ENCODE measurements at regions not wholly inside any gene's neighbourhood (a gene's known extent, or its start where the extent isn't known, plus 50 kb on each side); places are given as distances from the start of the nearest gene placed in this dataset.
A peak's percentile ranks its signal among the peaks of the same experiment; 100 is the strongest.

GRCh38 chr21:45348591-45349327, 56.2 kb upstream of the COL18A1 start:
- Histone ChIP-seq H3K4me3 (ENCODE audit: low read length in 2 of 2) (no peak overlapping the region), H3K27me3 (ENCODE audit: control insufficient read depth in 1 of 2, insufficient read depth in 2 of 2, low read length in 2 of 2) (peaks cover 0 to under 1% of the 10 kb centered on the region in 2 donors), H3K4me1 (ENCODE audit: control insufficient read depth, insufficient read depth, low read length) (peaks cover 33% of the 10 kb centered on the region), H3K36me3 (ENCODE audit: control insufficient read depth in 2 of 2, insufficient read depth in 2 of 2, low read length in 2 of 2) (no peaks in the 10 kb centered on the region), H3K9me3 (ENCODE audit: control insufficient read depth in 2 of 2, low read length in 2 of 2) (no peaks in the 10 kb centered on the region), H3K9ac (ENCODE audit: low read length in 2 of 2) (no peak overlapping the region), H3K27ac (ENCODE audit: low read length) (peak overlapping the region; percentile 73)

GRCh38 chr21:45350206-45350854, 54.6 kb upstream of the COL18A1 start:
- H3K27me3 ChIP-seq (ENCODE audit: control insufficient read depth in 1 of 2, insufficient read depth in 2 of 2, low read length in 2 of 2) = peaks cover 0 to 2% of the 10 kb centered on the region in 2 donors
- H3K4me1 ChIP-seq (ENCODE audit: control insufficient read depth, insufficient read depth, low read length) = peaks cover 33% of the 10 kb centered on the region
- H3K36me3 ChIP-seq (ENCODE audit: control insufficient read depth in 2 of 2, insufficient read depth in 2 of 2, low read length in 2 of 2) = no peaks in the 10 kb centered on the region
- peak overlapping the region; percentile 3 to 49 for H3K4me3 ChIP-seq (ENCODE audit: low read length in 2 of 2)
- H3K27ac ChIP-seq (ENCODE audit: low read length) = peak overlapping the region; percentile 53
- H3K9ac ChIP-seq (ENCODE audit: low read length in 2 of 2) = no peak overlapping the region
- H3K9me3 ChIP-seq (ENCODE audit: control insufficient read depth in 2 of 2, low read length in 2 of 2) = no peaks in the 10 kb centered on the region

GRCh38 chr21:45351061-45351460, 53.9 kb upstream of the COL18A1 start:
- H3K4me1 ChIP-seq (ENCODE audit: control insufficient read depth, insufficient read depth, low read length) = peaks cover 33% of the 10 kb centered on the region
- H3K4me3 ChIP-seq (ENCODE audit: low read length in 2 of 2) = no peak overlapping the region
- H3K9me3 ChIP-seq (ENCODE audit: control insufficient read depth in 2 of 2, low read length in 2 of 2) = no peaks in the 10 kb centered on the region
- H3K9ac ChIP-seq (ENCODE audit: low read length in 2 of 2) = no peak overlapping the region
- no peak overlapping the region for H3K27ac ChIP-seq (ENCODE audit: low read length)
- peaks cover 0 to 2% of the 10 kb centered on the region in 2 donors for H3K27me3 ChIP-seq (ENCODE audit: control insufficient read depth in 1 of 2, insufficient read depth in 2 of 2, low read length in 2 of 2)
- H3K36me3 ChIP-seq (ENCODE audit: control insufficient read depth in 2 of 2, insufficient read depth in 2 of 2, low read length in 2 of 2) = no peaks in the 10 kb centered on the region

- Histone ChIP-seq H3K9ac (ENCODE audit: low read length in 2 of 2) (no peak overlapping the region), H3K27me3 (ENCODE audit: control insufficient read depth in 1 of 2, insufficient read depth in 2 of 2, low read length in 2 of 2) (peaks cover 0 to 2% of the 10 kb centered on the region in 2 donors), H3K4me1 (ENCODE audit: control insufficient read depth, insufficient read depth, low read length) (peaks cover 33% of the 10 kb centered on the region), H3K4me3 (ENCODE audit: low read length in 2 of 2) (no peak overlapping the region), H3K36me3 (ENCODE audit: control insufficient read depth in 2 of 2, insufficient read depth in 2 of 2, low read length in 2 of 2) (no peaks in the 10 kb centered on the region), H3K9me3 (ENCODE audit: control insufficient read depth in 2 of 2, low read length in 2 of 2) (no peaks in the 10 kb centered on the region), H3K27ac (ENCODE audit: low read length) (no peak overlapping the region)
Measured at GRCh38 chr21:45351526-45352275, 53.3 kb upstream of the COL18A1 start.

- Histone ChIP-seq H3K9me3 (ENCODE audit: control insufficient read depth in 2 of 2, low read length in 2 of 2) (no peaks in the 10 kb centered on the region), H3K27ac (ENCODE audit: low read length) (no peak overlapping the region), H3K4me1 (ENCODE audit: control insufficient read depth, insufficient read depth, low read length) (peaks cover 31% of the 10 kb centered on the region), H3K4me3 (ENCODE audit: low read length in 2 of 2) (no peak overlapping the region), H3K36me3 (ENCODE audit: control insufficient read depth in 2 of 2, insufficient read depth in 2 of 2, low read length in 2 of 2) (no peaks in the 10 kb centered on the region), H3K9ac (ENCODE audit: low read length in 2 of 2) (no peak overlapping the region), H3K27me3 (ENCODE audit: control insufficient read depth in 1 of 2, insufficient read depth in 2 of 2, low read length in 2 of 2) (peaks cover 0 to 2% of the 10 kb centered on the region in 2 donors)
Measured at GRCh38 chr21:45352621-45353139, 52.3 kb upstream of the COL18A1 start.

- Histone ChIP-seq H3K4me3 (ENCODE audit: low read length in 2 of 2) (no peak overlapping the region), H3K9me3 (ENCODE audit: control insufficient read depth in 2 of 2, low read length in 2 of 2) (no peaks in the 10 kb centered on the region), H3K4me1 (ENCODE audit: control insufficient read depth, insufficient read depth, low read length) (peaks cover 30% of the 10 kb centered on the region), H3K9ac (ENCODE audit: low read length in 2 of 2) (no peak overlapping the region), H3K36me3 (ENCODE audit: control insufficient read depth in 2 of 2, insufficient read depth in 2 of 2, low read length in 2 of 2) (no peaks in the 10 kb centered on the region), H3K27ac (ENCODE audit: low read length) (no peak overlapping the region), H3K27me3 (ENCODE audit: control insufficient read depth in 1 of 2, insufficient read depth in 2 of 2, low read length in 2 of 2) (peaks cover 0 to 2% of the 10 kb centered on the region in 2 donors)
Measured at GRCh38 chr21:45353200-45353599, 51.8 kb upstream of the COL18A1 start.

- Histone ChIP-seq H3K4me1 (ENCODE audit: control insufficient read depth, insufficient read depth, low read length) (peaks cover 22% of the 10 kb centered on the region), H3K9ac (ENCODE audit: low read length in 2 of 2) (no peak overlapping the region), H3K9me3 (ENCODE audit: control insufficient read depth in 2 of 2, low read length in 2 of 2) (no peaks in the 10 kb centered on the region), H3K4me3 (ENCODE audit: low read length in 2 of 2) (no peak overlapping the region), H3K27me3 (ENCODE audit: control insufficient read depth in 1 of 2, insufficient read depth in 2 of 2, low read length in 2 of 2) (peaks cover 0 to 2% of the 10 kb centered on the region in 2 donors), H3K27ac (ENCODE audit: low read length) (no peak overlapping the region), H3K36me3 (ENCODE audit: control insufficient read depth in 2 of 2, insufficient read depth in 2 of 2, low read length in 2 of 2) (no peaks in the 10 kb centered on the region)
Measured at GRCh38 chr21:45354970-45355369, 50.0 kb upstream of the COL18A1 start.

All from stomach smooth muscle (tissue), 2 donors.